H9 (cell line): ENCODE measurements at regions not wholly inside any gene's neighbourhood (a gene's known extent, or its start where the extent isn't known, plus 50 kb on each side); places are given as distances from the start of the nearest gene placed in this dataset.

Experiments used
- DNase-seq: peaks from one replicate; pipeline ENCODE4 v3.0.0-alpha.2; 2017
- H2AFZ ChIP-seq: one replicate; pipeline ENCODE4 v1.6.1; 2013; ENCODE audit warnings: mild to moderate bottlenecking, low read length, control low read depth, moderate library complexity
- H2AK5ac ChIP-seq: 2 replicates; pipeline ENCODE4 v1.6.1; 2013; ENCODE audit warnings: low read length, control low read depth, mixed read lengths; ENCODE audit not compliant: insufficient read length
- H2BK120ac ChIP-seq: one replicate; pipeline ENCODE4 v1.6.1; 2013; ENCODE audit warnings: low read depth, mild to moderate bottlenecking, low read length, control low read depth, inconsistent platforms; ENCODE audit not compliant: poor library complexity, severe bottlenecking
- H2BK12ac ChIP-seq: 2 replicates; pipeline ENCODE4 v1.6.1; 2013; ENCODE audit warnings: low read length, control low read depth, mixed read lengths, low read depth; ENCODE audit not compliant: insufficient read length
- H2BK15ac ChIP-seq: 2 replicates; pipeline ENCODE4 v1.6.1; 2013; ENCODE audit warnings: low read depth, low read length, control low read depth
- H2BK20ac ChIP-seq: one replicate; pipeline ENCODE4 v1.6.1; 2013; ENCODE audit warnings: low read depth, mild to moderate bottlenecking, low read length, control low read depth, inconsistent platforms; ENCODE audit not compliant: poor library complexity, severe bottlenecking
- H2BK5ac ChIP-seq: 2 replicates; pipeline ENCODE4 v1.6.1; 2013; ENCODE audit warnings: low read length, control low read depth, mixed read lengths; ENCODE audit not compliant: insufficient read length
- H3K14ac ChIP-seq: 2 replicates; pipeline ENCODE4 v1.6.1; 2013; ENCODE audit warnings: low read length, control low read depth; ENCODE audit not compliant: insufficient read depth
- H3K18ac ChIP-seq: 2 replicates; pipeline ENCODE4 v1.6.1; 2013; ENCODE audit warnings: low read depth, mild to moderate bottlenecking, mixed read lengths, low read length, control low read depth; ENCODE audit not compliant: insufficient read length
- H3K23ac ChIP-seq: 2 replicates; pipeline ENCODE4 v1.6.1; 2013; ENCODE audit warnings: low read length, control low read depth, mixed read lengths, low read depth; ENCODE audit not compliant: insufficient read length
- H3K23me2 ChIP-seq: 2 replicates; pipeline ENCODE4 v1.6.1; 2013; ENCODE audit warnings: low read depth, mild to moderate bottlenecking, mixed read lengths, low read length, control low read depth; ENCODE audit not compliant: insufficient read length, poor library complexity, severe bottlenecking
- H3K27ac ChIP-seq: 2 replicates; pipeline ENCODE4 v1.5.1; 2013; ENCODE audit warnings: low read length, control low read depth, mixed read lengths, low read depth; ENCODE audit not compliant: insufficient read length
- H3K27me3 ChIP-seq: 2 replicates; pipeline ENCODE4 v1.6.1; 2013; ENCODE audit warnings: low read length, control low read depth, inconsistent platforms; ENCODE audit not compliant: insufficient read depth
- H3K4ac ChIP-seq: 2 replicates; pipeline ENCODE4 v1.6.1; 2013; ENCODE audit warnings: low read depth, mild to moderate bottlenecking, control low read depth, inconsistent platforms, low read length, moderate library complexity
- H3K4me1 ChIP-seq: 2 replicates; pipeline ENCODE4 v1.6.1; 2013; ENCODE audit warnings: low read length, control low read depth, inconsistent platforms; ENCODE audit not compliant: insufficient read depth
- H3K4me2 ChIP-seq: 2 replicates; pipeline ENCODE4 v1.6.1; 2013; ENCODE audit warnings: low read length, control low read depth, mixed read lengths; ENCODE audit not compliant: insufficient read length, insufficient read depth
- H3K56ac ChIP-seq: 2 replicates; pipeline ENCODE4 v1.6.1; 2013; ENCODE audit warnings: low read depth, mild to moderate bottlenecking, mixed read lengths, low read length, control low read depth; ENCODE audit not compliant: insufficient read length
- H3K79me1 ChIP-seq: 2 replicates; pipeline ENCODE4 v1.6.1; 2013; ENCODE audit warnings: low read depth, mild to moderate bottlenecking, moderate library complexity, low read length, control low read depth, inconsistent platforms; ENCODE audit not compliant: insufficient read depth, poor library complexity, severe bottlenecking
- H3K79me2 ChIP-seq: 2 replicates; pipeline ENCODE4 v1.6.1; 2013; ENCODE audit warnings: low read length, control low read depth, inconsistent platforms; ENCODE audit not compliant: insufficient read depth
- H3K9ac ChIP-seq: 2 replicates; pipeline ENCODE4 v1.6.1; 2013; ENCODE audit warnings: low read length, control low read depth, mixed read lengths; ENCODE audit not compliant: insufficient read length; ENCODE audit errors: extremely low read depth
- H3K9me3 ChIP-seq: one replicate; pipeline ENCODE4 v1.6.1; 2013; ENCODE audit warnings: low read depth, low read length, inconsistent platforms; ENCODE audit not compliant: control insufficient read depth
- H3T11ph ChIP-seq: one replicate; pipeline ENCODE4 v1.6.1; 2013; ENCODE audit warnings: mild to moderate bottlenecking, low read length, control low read depth, inconsistent platforms
- H4K20me1 ChIP-seq: one replicate; pipeline ENCODE4 v1.6.1; 2013; ENCODE audit not compliant: control insufficient read depth, insufficient read length, insufficient read depth
- H4K5ac ChIP-seq: 2 replicates; pipeline ENCODE4 v1.6.1; 2013; ENCODE audit warnings: low read depth, mild to moderate bottlenecking, mixed read lengths, low read length, control low read depth; ENCODE audit not compliant: insufficient read length
- H4K8ac ChIP-seq: replicated peaks from 2 replicates; pipeline ENCODE4 v1.6.1; 2013; ENCODE audit warnings: low read length, control low read depth, mixed read lengths, low read depth; ENCODE audit not compliant: insufficient read length
- H4K91ac ChIP-seq: 2 replicates; pipeline ENCODE4 v1.6.1; 2013; ENCODE audit warnings: low read depth, mild to moderate bottlenecking, moderate library complexity, mixed read lengths, low read length, control low read depth; ENCODE audit not compliant: insufficient read length
- H3K27ac Mint-ChIP-seq, 3 experiments: 2 replicates in 2 of 3; 3 replicates in 1 of 3; pipeline ENCODE4 v1.8.0; 2020 to 2021; ENCODE audit warnings: mixed read lengths in 3 of 3, mild to moderate bottlenecking in 1 of 3, moderate library complexity in 1 of 3
- H3K27me3 Mint-ChIP-seq: 2 replicates; pipeline ENCODE4 v1.8.0; 2021; ENCODE audit warnings: low read depth, mild to moderate bottlenecking, moderate library complexity, mixed read lengths
- H3K36me3 Mint-ChIP-seq, 3 experiments: 2 replicates in 2 of 3; 3 replicates in 1 of 3; pipeline ENCODE4 v1.8.0; 2020 to 2021; ENCODE audit warnings: low read depth in 3 of 3, mixed read lengths in 3 of 3; ENCODE audit not compliant: insufficient read depth in 1 of 3
- H3K4me1 Mint-ChIP-seq, 2 experiments: 2 replicates each; pipeline ENCODE4 v1.8.0; 2020; ENCODE audit warnings: mixed read lengths in 2 of 2
- H3K4me3 Mint-ChIP-seq, 2 experiments: 2 replicates in 1 of 2; 3 replicates in 1 of 2; pipeline ENCODE4 v1.8.0; 2020 to 2021; ENCODE audit warnings: mild to moderate bottlenecking in 2 of 2, mixed read lengths in 2 of 2, moderate library complexity in 1 of 2
- H3K9me3 Mint-ChIP-seq, 2 experiments: 2 replicates in 1 of 2; 3 replicates in 1 of 2; pipeline ENCODE4 v1.8.0; 2020; ENCODE audit warnings: mild to moderate bottlenecking in 2 of 2, mixed read lengths in 2 of 2, moderate library complexity in 1 of 2
- CTCF ChIP-seq: fragments of 200-600 bp; sonication (generic); conservative IDR thresholded peaks from 3 replicates; pipeline ENCODE4 v1.8.0; 2021; ENCODE audit warnings: antibody characterized with exemption, mild to moderate bottlenecking
- WGBS: extraction: QIAGEN DNeasy Blood & Tissue Kit; methylation state at CpG from one replicate; pipeline ENCODE4 v1.1.7; 2013; ENCODE audit warnings: missing lambda C conversion rate, low lambda C conversion rate, mixed read lengths; ENCODE audit not compliant: insufficient read length; ENCODE audit errors: extremely low coverage; 5-methylcytosine and 5-hydroxymethylcytosine counted together

GRCh38 chr1:221025956-221026355, 146.7 kb downstream of the HLX start:
- WGBS, result no CpG with 5 or more reads among the region's 4 CpGs
- H3T11ph ChIP-seq, result no peak overlapping the region

More at GRCh38 chr1:221025956-221026355, 146.7 kb downstream of the HLX start:
- Mint-ChIP-seq H3K27ac (no peak overlapping the region), H3K36me3 (no peaks in the 10 kb centered on the region), H3K9me3 (no peaks in the 10 kb centered on the region), H3K4me3 (no peak overlapping the region), H3K4me1 (no peaks in the 10 kb centered on the region), H3K27me3 (no peaks in the 10 kb centered on the region; the same call in 1 of the 2 replicates)
- Histone ChIP-seq H3K4me1 (no peaks in the 10 kb centered on the region), H3K27ac (no peak overlapping the region), H3K14ac (no peak overlapping the region), H3K27me3 (no peaks in the 10 kb centered on the region), H3K23me2 (no peaks in the 10 kb centered on the region), H2AK5ac (no peak overlapping the region), H2BK20ac (no peak overlapping the region), H2BK15ac (no peak overlapping the region), H3K4ac (no peak overlapping the region), H2BK120ac (no peak overlapping the region), H2BK12ac (no peak overlapping the region), H3K56ac (no peak overlapping the region), H4K5ac (no peak overlapping the region), H3K79me2 (no peaks in the 10 kb centered on the region), H4K91ac (no peak overlapping the region), H3K18ac (no peak overlapping the region), H4K8ac (no peak overlapping the region), H4K20me1 (no peaks in the 10 kb centered on the region), H3K4me2 (no peak overlapping the region), H3K9ac (no peak overlapping the region), H3K23ac (no peak overlapping the region), H2BK5ac (no peak overlapping the region), H3K79me1 (no peaks in the 10 kb centered on the region), H2AFZ (no peak overlapping the region), H3K9me3 (no peaks in the 10 kb centered on the region)
- no peak for DNase-seq
- TF ChIP-seq CTCF, result no peak
